ENCODE measurements at regions not wholly inside any gene's neighbourhood (a gene's known extent, or its start where the extent isn't known, plus 50 kb on each side); places are given as distances from the start of the nearest gene placed in this dataset.

DNA sequence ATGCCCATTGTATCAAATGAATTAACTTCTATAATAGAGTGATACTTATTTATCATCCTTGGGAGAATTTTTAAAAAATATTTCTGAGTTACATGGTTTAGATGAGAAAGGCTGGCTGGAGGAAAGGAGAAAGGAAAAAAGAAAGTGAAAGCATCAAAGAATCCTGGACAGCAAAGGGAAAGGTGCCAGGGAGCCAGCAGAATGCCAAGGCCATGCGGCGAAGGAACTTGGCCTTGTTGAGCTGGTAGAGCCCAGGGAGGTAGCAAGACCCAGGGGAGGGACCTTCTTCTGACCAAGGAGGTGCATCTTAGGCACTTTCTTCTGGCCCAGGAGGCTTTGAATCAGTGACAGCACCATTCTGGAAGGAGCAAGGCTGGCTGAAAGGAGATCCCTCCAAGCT lies 240.5 kb downstream of the ENC1 start:
- TF ChIP-seq EZH2 (IDR thresholded peaks at IDR 0.05; ENCODE audit: low read depth, unreplicated experiment) (no peak), POLR2AphosphoS5 (IDR thresholded peaks at IDR 0.05; ENCODE audit: low read depth) (no peak)
- TF ChIP-seq, protein P1, sequence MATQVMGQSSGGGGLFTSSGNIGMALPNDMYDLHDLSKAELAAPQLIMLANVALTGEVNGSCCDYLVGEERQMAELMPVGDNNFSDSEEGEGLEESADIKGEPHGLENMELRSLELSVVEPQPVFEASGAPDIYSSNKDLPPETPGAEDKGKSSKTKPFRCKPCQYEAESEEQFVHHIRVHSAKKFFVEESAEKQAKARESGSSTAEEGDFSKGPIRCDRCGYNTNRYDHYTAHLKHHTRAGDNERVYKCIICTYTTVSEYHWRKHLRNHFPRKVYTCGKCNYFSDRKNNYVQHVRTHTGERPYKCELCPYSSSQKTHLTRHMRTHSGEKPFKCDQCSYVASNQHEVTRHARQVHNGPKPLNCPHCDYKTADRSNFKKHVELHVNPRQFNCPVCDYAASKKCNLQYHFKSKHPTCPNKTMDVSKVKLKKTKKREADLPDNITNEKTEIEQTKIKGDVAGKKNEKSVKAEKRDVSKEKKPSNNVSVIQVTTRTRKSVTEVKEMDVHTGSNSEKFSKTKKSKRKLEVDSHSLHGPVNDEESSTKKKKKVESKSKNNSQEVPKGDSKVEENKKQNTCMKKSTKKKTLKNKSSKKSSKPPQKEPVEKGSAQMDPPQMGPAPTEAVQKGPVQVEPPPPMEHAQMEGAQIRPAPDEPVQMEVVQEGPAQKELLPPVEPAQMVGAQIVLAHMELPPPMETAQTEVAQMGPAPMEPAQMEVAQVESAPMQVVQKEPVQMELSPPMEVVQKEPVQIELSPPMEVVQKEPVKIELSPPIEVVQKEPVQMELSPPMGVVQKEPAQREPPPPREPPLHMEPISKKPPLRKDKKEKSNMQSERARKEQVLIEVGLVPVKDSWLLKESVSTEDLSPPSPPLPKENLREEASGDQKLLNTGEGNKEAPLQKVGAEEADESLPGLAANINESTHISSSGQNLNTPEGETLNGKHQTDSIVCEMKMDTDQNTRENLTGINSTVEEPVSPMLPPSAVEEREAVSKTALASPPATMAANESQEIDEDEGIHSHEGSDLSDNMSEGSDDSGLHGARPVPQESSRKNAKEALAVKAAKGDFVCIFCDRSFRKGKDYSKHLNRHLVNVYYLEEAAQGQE (IDR thresholded peaks at IDR 0.05; ENCODE audit: unreplicated experiment): no peak
- TF ChIP-seq, protein P2, sequence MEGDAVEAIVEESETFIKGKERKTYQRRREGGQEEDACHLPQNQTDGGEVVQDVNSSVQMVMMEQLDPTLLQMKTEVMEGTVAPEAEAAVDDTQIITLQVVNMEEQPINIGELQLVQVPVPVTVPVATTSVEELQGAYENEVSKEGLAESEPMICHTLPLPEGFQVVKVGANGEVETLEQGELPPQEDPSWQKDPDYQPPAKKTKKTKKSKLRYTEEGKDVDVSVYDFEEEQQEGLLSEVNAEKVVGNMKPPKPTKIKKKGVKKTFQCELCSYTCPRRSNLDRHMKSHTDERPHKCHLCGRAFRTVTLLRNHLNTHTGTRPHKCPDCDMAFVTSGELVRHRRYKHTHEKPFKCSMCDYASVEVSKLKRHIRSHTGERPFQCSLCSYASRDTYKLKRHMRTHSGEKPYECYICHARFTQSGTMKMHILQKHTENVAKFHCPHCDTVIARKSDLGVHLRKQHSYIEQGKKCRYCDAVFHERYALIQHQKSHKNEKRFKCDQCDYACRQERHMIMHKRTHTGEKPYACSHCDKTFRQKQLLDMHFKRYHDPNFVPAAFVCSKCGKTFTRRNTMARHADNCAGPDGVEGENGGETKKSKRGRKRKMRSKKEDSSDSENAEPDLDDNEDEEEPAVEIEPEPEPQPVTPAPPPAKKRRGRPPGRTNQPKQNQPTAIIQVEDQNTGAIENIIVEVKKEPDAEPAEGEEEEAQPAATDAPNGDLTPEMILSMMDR (conservative IDR thresholded peaks at IDR 0.05; ENCODE audit: low read depth in 2 of 2): no peak

Data from GM23338 (cell line).